ENCODE measurements at regions not wholly inside any gene's neighbourhood (a gene's known extent, or its start where the extent isn't known, plus 50 kb on each side); places are given as distances from the start of the nearest gene placed in this dataset.

GRCh38 chr2:133819906-133820305 is 251.6 kb upstream of the NCKAP5 start:
- TF ChIP-seq POLR2A (IDR thresholded peaks at IDR 0.05) (no peak), EP300 (IDR thresholded peaks at IDR 0.05) (no peak)
- TF ChIP-seq, protein P1, sequence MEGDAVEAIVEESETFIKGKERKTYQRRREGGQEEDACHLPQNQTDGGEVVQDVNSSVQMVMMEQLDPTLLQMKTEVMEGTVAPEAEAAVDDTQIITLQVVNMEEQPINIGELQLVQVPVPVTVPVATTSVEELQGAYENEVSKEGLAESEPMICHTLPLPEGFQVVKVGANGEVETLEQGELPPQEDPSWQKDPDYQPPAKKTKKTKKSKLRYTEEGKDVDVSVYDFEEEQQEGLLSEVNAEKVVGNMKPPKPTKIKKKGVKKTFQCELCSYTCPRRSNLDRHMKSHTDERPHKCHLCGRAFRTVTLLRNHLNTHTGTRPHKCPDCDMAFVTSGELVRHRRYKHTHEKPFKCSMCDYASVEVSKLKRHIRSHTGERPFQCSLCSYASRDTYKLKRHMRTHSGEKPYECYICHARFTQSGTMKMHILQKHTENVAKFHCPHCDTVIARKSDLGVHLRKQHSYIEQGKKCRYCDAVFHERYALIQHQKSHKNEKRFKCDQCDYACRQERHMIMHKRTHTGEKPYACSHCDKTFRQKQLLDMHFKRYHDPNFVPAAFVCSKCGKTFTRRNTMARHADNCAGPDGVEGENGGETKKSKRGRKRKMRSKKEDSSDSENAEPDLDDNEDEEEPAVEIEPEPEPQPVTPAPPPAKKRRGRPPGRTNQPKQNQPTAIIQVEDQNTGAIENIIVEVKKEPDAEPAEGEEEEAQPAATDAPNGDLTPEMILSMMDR (IDR thresholded peaks at IDR 0.05), result no peak
